ENCODE measurements at regions not wholly inside any gene's neighbourhood (a gene's known extent, or its start where the extent isn't known, plus 50 kb on each side); places are given as distances from the start of the nearest gene placed in this dataset.

DNA sequence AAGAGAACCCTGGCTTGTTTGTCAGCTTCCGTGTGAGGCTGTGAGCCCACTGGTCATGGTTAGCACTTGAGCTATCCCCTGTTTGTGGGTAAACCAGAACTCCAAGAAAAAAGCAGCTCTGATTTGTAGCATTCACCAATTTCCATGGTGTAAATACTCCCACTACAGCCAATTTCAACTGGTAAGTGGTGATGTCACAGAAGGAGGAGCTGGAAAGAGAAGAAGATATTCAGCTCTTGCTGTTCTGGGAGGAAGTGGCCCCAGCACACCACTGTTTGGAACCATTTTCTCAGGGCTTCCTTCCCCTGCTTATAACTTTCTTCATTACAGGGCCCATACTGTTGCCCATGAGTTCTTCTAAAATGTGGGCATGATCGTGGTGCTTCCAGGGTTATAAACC is 500.1 kb upstream of the ZMIZ1 start:
- Mint-ChIP-seq H3K4me3 (no peak overlapping the region), H3K36me3 (no peaks in the 10 kb centered on the region), H3K4me1 (no peaks in the 10 kb centered on the region), H3K27ac (no peak overlapping the region), H3K9me3 (no peaks in the 10 kb centered on the region), H3K27me3 (peaks cover 8 to 9% of the 10 kb centered on the region in 2 donors)
- Histone ChIP-seq H3K36me3 (ENCODE audit: control insufficient read depth in 2 of 2, extremely low read depth in 1 of 2, insufficient read depth in 1 of 2, low read length in 1 of 2) (no peaks in the 10 kb centered on the region), H3K9me3 (no peaks in the 10 kb centered on the region), H3K27me3 (replicated peaks in 1 of 2; ENCODE audit: control insufficient read depth in 2 of 2, extremely low read depth in 1 of 2, insufficient read depth in 2 of 2, low read length in 1 of 2) (peaks cover 0 to 5% of the 10 kb centered on the region in 2 experiments), H3K27ac (ENCODE audit: low read length) (no peak overlapping the region), H3K4me1 (ENCODE audit: control insufficient read depth in 1 of 2, extremely low read depth in 1 of 2, insufficient read depth in 2 of 2, low read length in 2 of 2) (no peaks in the 10 kb centered on the region), H3K4me3 (ENCODE audit: control insufficient read depth in 1 of 2, extremely low read depth in 1 of 2, low read length in 1 of 2) (no peak overlapping the region)
- ChIA-PET POLR2A (no interaction called here), CTCF (no interaction called here)
- DNase-seq: no peak
- 100% methylated on average over 1 of the region's 2 CpGs for WGBS (ENCODE audit: insufficient coverage)
- no peak for ATAC-seq (replicated peaks in 1 of 4)

DNA sequence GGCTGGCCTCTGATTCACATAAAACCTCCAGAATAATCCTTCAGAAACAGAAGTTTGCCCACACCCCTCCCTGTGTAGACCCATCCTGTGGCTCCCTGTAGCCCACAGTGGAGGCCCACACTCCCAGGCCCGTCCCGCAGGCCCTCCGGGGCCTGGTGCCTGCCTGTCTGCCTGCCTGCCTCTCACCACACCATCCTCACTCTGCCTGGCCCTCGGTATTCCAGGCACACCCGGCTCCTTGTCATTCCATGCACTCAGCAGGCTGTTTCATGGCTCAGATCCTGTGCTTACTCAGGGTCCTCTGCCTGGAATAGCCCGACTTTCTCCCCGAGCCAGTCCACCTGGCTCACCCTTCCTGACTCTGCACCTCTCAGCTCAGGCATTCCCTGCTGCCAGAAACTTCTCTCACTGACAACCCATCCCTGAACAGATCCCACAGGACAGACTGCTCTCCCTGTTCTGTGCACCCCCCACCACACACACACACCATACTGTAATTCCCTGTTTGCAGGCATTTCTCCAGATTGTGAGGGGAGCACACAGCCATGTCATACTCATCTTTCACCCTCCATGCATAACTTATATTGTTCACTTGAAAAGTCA is 498.0 kb upstream of the ZMIZ1 start:
- no peak for ATAC-seq (replicated peaks in 1 of 4)
- Histone ChIP-seq H3K27me3 (replicated peaks in 1 of 2; ENCODE audit: control insufficient read depth in 2 of 2, extremely low read depth in 1 of 2, insufficient read depth in 2 of 2, low read length in 1 of 2) (peaks cover 0 to 5% of the 10 kb centered on the region in 2 experiments), H3K36me3 (ENCODE audit: control insufficient read depth in 2 of 2, extremely low read depth in 1 of 2, insufficient read depth in 1 of 2, low read length in 1 of 2) (no peaks in the 10 kb centered on the region), H3K4me3 (ENCODE audit: control insufficient read depth in 1 of 2, extremely low read depth in 1 of 2, low read length in 1 of 2) (no peak overlapping the region), H3K27ac (ENCODE audit: low read length) (no peak overlapping the region), H3K4me1 (ENCODE audit: control insufficient read depth in 1 of 2, extremely low read depth in 1 of 2, insufficient read depth in 2 of 2, low read length in 2 of 2) (no peaks in the 10 kb centered on the region), H3K9me3 (no peaks in the 10 kb centered on the region)
- 69% methylated on average over 7 of the region's 7 CpGs for WGBS (ENCODE audit: insufficient coverage)
- Mint-ChIP-seq H3K27me3 (peaks cover 5 to 8% of the 10 kb centered on the region in 2 donors), H3K4me3 (no peak overlapping the region), H3K4me1 (no peaks in the 10 kb centered on the region), H3K36me3 (no peaks in the 10 kb centered on the region), H3K9me3 (no peaks in the 10 kb centered on the region), H3K27ac (no peak overlapping the region)
- DNase-seq: no peak
- CTCF ChIA-PET: no interaction called here
- POLR2A ChIA-PET: no interaction called here

DNA sequence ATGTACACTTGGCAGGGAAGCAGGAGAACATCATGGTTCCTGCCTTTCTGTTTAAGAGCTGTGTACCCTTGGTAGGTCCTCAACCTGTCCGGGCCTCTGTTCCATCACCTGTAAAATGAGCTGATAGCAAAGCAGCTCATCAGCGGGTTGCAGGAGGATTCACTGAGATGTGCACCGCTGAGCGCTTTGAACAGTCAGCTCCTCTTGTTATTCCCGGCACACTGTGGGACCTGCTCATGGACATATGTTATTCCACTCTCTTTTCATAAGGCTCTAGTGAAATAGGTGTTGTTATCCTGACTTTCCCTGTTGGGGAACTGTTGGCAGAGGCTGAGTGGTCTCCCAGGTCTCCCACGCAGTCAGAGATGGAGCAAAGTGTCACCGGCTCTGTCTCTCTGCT is 497.5 kb upstream of the ZMIZ1 start:
- CTCF ChIA-PET: no interaction called here
- no peaks in the 10 kb centered on the region for H3K9me3 Mint-ChIP-seq

DNA sequence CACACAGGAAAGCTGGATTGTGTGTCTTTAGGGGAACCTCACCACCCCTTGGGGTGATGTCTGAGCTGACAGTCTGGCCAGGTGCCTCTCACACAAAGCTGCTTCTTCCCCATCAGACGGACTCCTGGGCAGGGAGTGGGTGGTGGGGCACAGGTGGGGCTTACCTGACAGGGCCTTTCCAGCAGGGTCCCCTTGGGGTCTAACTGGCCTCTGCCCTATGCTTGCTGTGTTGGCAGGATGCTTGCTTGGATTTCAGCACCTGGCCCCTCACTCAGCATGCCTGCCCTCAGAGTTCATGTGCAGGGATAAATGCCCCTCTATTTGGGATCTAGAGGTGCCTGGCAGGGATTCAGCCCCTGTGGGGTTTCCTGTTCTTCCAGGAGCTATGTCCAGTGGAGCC is 496.9 kb upstream of the ZMIZ1 start:
- ATAC-seq (replicated peaks in 1 of 4): no peak
- no peak overlapping the region for H3K27ac Mint-ChIP-seq
- H3K4me1 Mint-ChIP-seq: no peaks in the 10 kb centered on the region
- H3K27me3 Mint-ChIP-seq: peaks cover 5 to 8% of the 10 kb centered on the region in 2 donors
- Histone ChIP-seq H3K4me3 (ENCODE audit: control insufficient read depth in 1 of 2, extremely low read depth in 1 of 2, low read length in 1 of 2) (no peak overlapping the region), H3K27me3 (replicated peaks in 1 of 2; ENCODE audit: control insufficient read depth in 2 of 2, extremely low read depth in 1 of 2, insufficient read depth in 2 of 2, low read length in 1 of 2) (peaks cover 0 to 5% of the 10 kb centered on the region in 2 experiments), H3K36me3 (ENCODE audit: control insufficient read depth in 2 of 2, extremely low read depth in 1 of 2, insufficient read depth in 1 of 2, low read length in 1 of 2) (no peaks in the 10 kb centered on the region), H3K9me3 (no peaks in the 10 kb centered on the region), H3K27ac (ENCODE audit: low read length) (no peak overlapping the region), H3K4me1 (ENCODE audit: control insufficient read depth in 1 of 2, extremely low read depth in 1 of 2, insufficient read depth in 2 of 2, low read length in 2 of 2) (no peaks in the 10 kb centered on the region)
- ChIA-PET POLR2A (no interaction called here), CTCF (no interaction called here)
- WGBS (ENCODE audit: insufficient coverage): 60% methylated on average over 1 of the region's 1 CpG
- no peak overlapping the region for H3K4me3 Mint-ChIP-seq
- no peaks in the 10 kb centered on the region for H3K36me3 Mint-ChIP-seq
- no peaks in the 10 kb centered on the region for H3K9me3 Mint-ChIP-seq
- DNase-seq: no peak

More for the DNA sequence above, 497.5 kb upstream of the ZMIZ1 start:
- no peak overlapping the region for H3K4me3 ChIP-seq (ENCODE audit: control insufficient read depth in 1 of 2, extremely low read depth in 1 of 2, low read length in 1 of 2)
- no peak for DNase-seq
- POLR2A ChIA-PET: no interaction called here
- no peak overlapping the region for H3K27ac ChIP-seq (ENCODE audit: low read length)
- Mint-ChIP-seq H3K36me3 (no peaks in the 10 kb centered on the region), H3K4me3 (no peak overlapping the region), H3K27me3 (peaks cover 5 to 8% of the 10 kb centered on the region in 2 donors), H3K27ac (no peak overlapping the region), H3K4me1 (no peaks in the 10 kb centered on the region)
- no peaks in the 10 kb centered on the region for H3K4me1 ChIP-seq (ENCODE audit: control insufficient read depth in 1 of 2, extremely low read depth in 1 of 2, insufficient read depth in 2 of 2, low read length in 2 of 2)
- no peak for ATAC-seq (replicated peaks in 1 of 4)
- H3K9me3 ChIP-seq: no peaks in the 10 kb centered on the region
- H3K27me3 ChIP-seq (replicated peaks in 1 of 2; ENCODE audit: control insufficient read depth in 2 of 2, extremely low read depth in 1 of 2, insufficient read depth in 2 of 2, low read length in 1 of 2): peaks cover 0 to 5% of the 10 kb centered on the region in 2 experiments
- 92% methylated on average over 6 of the region's 7 CpGs for WGBS (ENCODE audit: insufficient coverage)
- no peaks in the 10 kb centered on the region for H3K36me3 ChIP-seq (ENCODE audit: control insufficient read depth in 2 of 2, extremely low read depth in 1 of 2, insufficient read depth in 1 of 2, low read length in 1 of 2)

DNA sequence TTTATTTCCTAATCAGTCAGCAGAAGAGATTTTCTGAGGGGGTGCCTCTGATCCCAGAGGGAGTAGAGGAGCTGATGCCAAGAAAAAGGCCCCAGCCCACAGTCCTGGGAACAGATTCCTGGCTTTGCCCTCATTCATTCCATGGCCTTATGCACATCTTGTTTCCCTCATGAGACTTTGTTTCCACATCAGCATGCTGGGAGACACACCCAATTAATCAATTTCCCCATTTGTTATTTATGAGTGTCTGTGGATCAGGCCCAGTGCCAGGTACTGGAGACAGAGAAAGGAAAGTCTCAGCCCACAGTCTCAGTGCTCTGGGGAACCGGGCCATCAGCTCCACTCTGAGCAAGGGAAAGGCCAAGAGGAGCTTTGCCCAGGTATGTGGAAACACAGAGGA is 496.2 kb upstream of the ZMIZ1 start:
- Mint-ChIP-seq H3K9me3 (no peaks in the 10 kb centered on the region), H3K27ac (no peak overlapping the region), H3K36me3 (no peaks in the 10 kb centered on the region), H3K4me3 (no peak overlapping the region), H3K4me1 (no peaks in the 10 kb centered on the region), H3K27me3 (peaks cover 0 to 7% of the 10 kb centered on the region in 2 donors)
- ATAC-seq (replicated peaks in 1 of 4) (no peak), DNase-seq (no peak)
- Histone ChIP-seq H3K27me3 (replicated peaks in 1 of 2; ENCODE audit: control insufficient read depth in 2 of 2, extremely low read depth in 1 of 2, insufficient read depth in 2 of 2, low read length in 1 of 2) (peaks cover 0 to 5% of the 10 kb centered on the region in 2 experiments), H3K4me1 (ENCODE audit: control insufficient read depth in 1 of 2, extremely low read depth in 1 of 2, insufficient read depth in 2 of 2, low read length in 2 of 2) (no peaks in the 10 kb centered on the region), H3K4me3 (ENCODE audit: control insufficient read depth in 1 of 2, extremely low read depth in 1 of 2, low read length in 1 of 2) (no peak overlapping the region), H3K36me3 (ENCODE audit: control insufficient read depth in 2 of 2, extremely low read depth in 1 of 2, insufficient read depth in 1 of 2, low read length in 1 of 2) (no peaks in the 10 kb centered on the region), H3K27ac (ENCODE audit: low read length) (no peak overlapping the region), H3K9me3 (no peaks in the 10 kb centered on the region)
- 63% methylated on average over 1 of the region's 1 CpG for WGBS (ENCODE audit: insufficient coverage)
- ChIA-PET CTCF (no interaction called here), POLR2A (no interaction called here)

DNA sequence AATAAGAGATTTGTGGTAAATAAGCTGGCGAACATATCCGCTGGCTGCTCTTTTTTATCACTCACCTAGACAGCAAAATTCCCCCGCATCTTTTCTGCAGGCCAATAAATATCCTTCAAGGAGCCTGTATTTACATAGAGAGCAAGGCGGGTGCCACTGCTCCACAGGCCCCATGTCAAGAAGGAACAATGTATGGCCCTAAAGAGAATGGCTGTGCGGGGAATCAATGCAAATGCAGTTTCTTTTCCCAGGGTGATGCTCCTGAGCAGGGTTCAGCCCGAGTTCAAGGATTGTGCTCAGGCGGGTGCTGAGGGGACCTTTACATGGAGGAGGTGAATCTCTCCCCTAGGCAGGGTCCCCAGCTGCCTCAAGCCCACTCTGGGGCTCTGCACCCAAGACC is 494.2 kb upstream of the ZMIZ1 start:
- Mint-ChIP-seq H3K4me1 (peaks cover 0 to 3% (median 0%) of the 10 kb centered on the region in 3 donors), H3K4me3 (no peak overlapping the region), H3K27ac (no peak overlapping the region), H3K36me3 (no peaks in the 10 kb centered on the region), H3K27me3 (peaks cover 0 to 7% of the 10 kb centered on the region in 2 donors), H3K9me3 (no peaks in the 10 kb centered on the region)
- no peak overlapping the region for H3K27ac ChIP-seq (ENCODE audit: low read length)
- H3K4me3 ChIP-seq (ENCODE audit: control insufficient read depth in 1 of 2, extremely low read depth in 1 of 2, low read length in 1 of 2): no peak overlapping the region
- peaks cover 0 to 5% of the 10 kb centered on the region in 2 experiments for H3K27me3 ChIP-seq (replicated peaks in 1 of 2; ENCODE audit: control insufficient read depth in 2 of 2, extremely low read depth in 1 of 2, insufficient read depth in 2 of 2, low read length in 1 of 2)
- 90% methylated on average over 2 of the region's 7 CpGs for WGBS (ENCODE audit: insufficient coverage)
- CTCF ChIA-PET: no interaction called here
- ATAC-seq (replicated peaks in 1 of 4): no peak
- POLR2A ChIA-PET: no interaction called here
- no peaks in the 10 kb centered on the region for H3K4me1 ChIP-seq (ENCODE audit: control insufficient read depth in 1 of 2, extremely low read depth in 1 of 2, insufficient read depth in 2 of 2, low read length in 2 of 2)
- no peaks in the 10 kb centered on the region for H3K36me3 ChIP-seq (ENCODE audit: control insufficient read depth in 2 of 2, extremely low read depth in 1 of 2, insufficient read depth in 1 of 2, low read length in 1 of 2)
- no peak for DNase-seq
- no peaks in the 10 kb centered on the region for H3K9me3 ChIP-seq

DNA sequence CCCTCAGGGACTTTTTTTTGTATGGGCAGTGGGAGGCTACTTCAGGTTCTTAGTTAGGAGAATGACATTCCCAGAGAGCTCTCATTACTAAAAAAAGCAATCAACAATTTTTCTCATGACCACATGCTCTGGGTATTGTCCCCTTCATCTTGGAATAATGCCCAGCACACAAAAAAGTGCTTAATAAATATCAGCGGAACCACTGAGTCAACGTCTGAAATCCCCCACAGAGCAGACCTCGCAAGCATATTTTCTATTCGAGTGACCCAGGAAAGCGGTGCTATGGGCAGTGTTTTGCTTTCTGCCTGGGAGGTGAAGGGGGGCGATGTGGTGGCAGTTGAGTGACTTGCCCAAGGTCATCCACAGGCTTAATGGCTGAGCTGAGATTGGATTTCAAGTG is 493.4 kb upstream of the ZMIZ1 start:
- Histone ChIP-seq H3K9me3 (no peaks in the 10 kb centered on the region), H3K4me3 (ENCODE audit: control insufficient read depth in 1 of 2, extremely low read depth in 1 of 2, low read length in 1 of 2) (no peak overlapping the region), H3K36me3 (ENCODE audit: control insufficient read depth in 2 of 2, extremely low read depth in 1 of 2, insufficient read depth in 1 of 2, low read length in 1 of 2) (no peaks in the 10 kb centered on the region), H3K27ac (ENCODE audit: low read length) (no peak overlapping the region), H3K27me3 (replicated peaks in 1 of 2; ENCODE audit: control insufficient read depth in 2 of 2, extremely low read depth in 1 of 2, insufficient read depth in 2 of 2, low read length in 1 of 2) (peaks cover 0 to 5% of the 10 kb centered on the region in 2 experiments), H3K4me1 (ENCODE audit: control insufficient read depth in 1 of 2, extremely low read depth in 1 of 2, insufficient read depth in 2 of 2, low read length in 2 of 2) (no peaks in the 10 kb centered on the region)
- ChIA-PET CTCF (no interaction called here), POLR2A (no interaction called here)
- H3K27ac Mint-ChIP-seq: no peak overlapping the region
- 87% methylated on average over 3 of the region's 6 CpGs for WGBS (ENCODE audit: insufficient coverage)
- no peak overlapping the region for H3K4me3 Mint-ChIP-seq
- H3K27me3 Mint-ChIP-seq: peaks cover 0 to 5% of the 10 kb centered on the region in 2 donors
- peaks cover 0 to 3% (median 0%) of the 10 kb centered on the region in 3 donors for H3K4me1 Mint-ChIP-seq
- ATAC-seq (replicated peaks in 1 of 4) (no peak), DNase-seq (no peak)
- no peaks in the 10 kb centered on the region for H3K36me3 Mint-ChIP-seq
- H3K9me3 Mint-ChIP-seq: no peaks in the 10 kb centered on the region

Data from T-cell (primary cell).